Karpas-422 (cell line): ENCODE measurements at regions not wholly inside any gene's neighbourhood (a gene's known extent, or its start where the extent isn't known, plus 50 kb on each side); places are given as distances from the start of the nearest gene placed in this dataset.

Experiments
- DNase-seq: peaks from one replicate; pipeline ENCODE4 v3.0.0-alpha.2; 2015
- H2AFZ ChIP-seq: fragments of 200-600 bp; sonication (generic); 2 replicates; pipeline ENCODE4 v1.6.1; 2014; ENCODE audit warnings: antibody characterized with exemption, low read length, mixed read lengths
- H3K27ac ChIP-seq: fragments of 200-600 bp; sonication (generic); 2 replicates; pipeline ENCODE4 v1.5.1; 2014; ENCODE audit warnings: mild to moderate bottlenecking, low read length, moderate library complexity
- H3K27me3 ChIP-seq: fragments of 200-600 bp; sonication (generic); 2 replicates; pipeline ENCODE4 v1.6.1; 2014; ENCODE audit warnings: low read length, mixed read lengths
- H3K36me3 ChIP-seq: fragments of 200-600 bp; sonication (generic); 2 replicates; pipeline ENCODE4 v1.6.1; 2014; ENCODE audit warnings: low read length, mixed read lengths; ENCODE audit not compliant: insufficient read depth
- H3K4me1 ChIP-seq: fragments of 200-600 bp; sonication (generic); 2 replicates; pipeline ENCODE4 v1.6.1; 2014; ENCODE audit warnings: mild to moderate bottlenecking, low read length, mixed read lengths
- H3K4me2 ChIP-seq: fragments of 200-600 bp; sonication (generic); 2 replicates; pipeline ENCODE4 v1.6.1; 2014; ENCODE audit warnings: low read length, low read depth, mild to moderate bottlenecking; ENCODE audit not compliant: poor library complexity, severe bottlenecking
- H3K4me3 ChIP-seq: fragments of 200-600 bp; sonication (generic); 2 replicates; pipeline ENCODE4 v1.5.1; 2014; ENCODE audit warnings: mild to moderate bottlenecking, antibody characterized with exemption, low read length, mixed read lengths
- H3K79me2 ChIP-seq: fragments of 200-600 bp; sonication (generic); 2 replicates; pipeline ENCODE4 v1.6.1; 2014; ENCODE audit warnings: mild to moderate bottlenecking, low read length, mixed read lengths
- H3K9ac ChIP-seq: fragments of 200-600 bp; sonication (generic); 2 replicates; pipeline ENCODE4 v1.6.0; 2014; ENCODE audit warnings: low read length
- H3K9me2 ChIP-seq: fragments of 200-600 bp; sonication (generic), shearing (Covaris generic); replicated peaks from 2 replicates; pipeline ENCODE4 v1.6.0; 2014; ENCODE audit warnings: mild to moderate bottlenecking, low read length, moderate library complexity; ENCODE audit not compliant: insufficient read depth
- H3K9me3 ChIP-seq: fragments of 300-700, 200-600 bp; sonication (generic); 2 replicates; pipeline ENCODE4 v1.6.1; 2014; ENCODE audit warnings: low read length, mixed read lengths
- H4K20me1 ChIP-seq: fragments of 200-600 bp; sonication (generic); 2 replicates; pipeline ENCODE4 v1.6.1; 2014; ENCODE audit warnings: mild to moderate bottlenecking, antibody characterized with exemption, low read length, low read depth; ENCODE audit not compliant: insufficient read depth

DNA sequence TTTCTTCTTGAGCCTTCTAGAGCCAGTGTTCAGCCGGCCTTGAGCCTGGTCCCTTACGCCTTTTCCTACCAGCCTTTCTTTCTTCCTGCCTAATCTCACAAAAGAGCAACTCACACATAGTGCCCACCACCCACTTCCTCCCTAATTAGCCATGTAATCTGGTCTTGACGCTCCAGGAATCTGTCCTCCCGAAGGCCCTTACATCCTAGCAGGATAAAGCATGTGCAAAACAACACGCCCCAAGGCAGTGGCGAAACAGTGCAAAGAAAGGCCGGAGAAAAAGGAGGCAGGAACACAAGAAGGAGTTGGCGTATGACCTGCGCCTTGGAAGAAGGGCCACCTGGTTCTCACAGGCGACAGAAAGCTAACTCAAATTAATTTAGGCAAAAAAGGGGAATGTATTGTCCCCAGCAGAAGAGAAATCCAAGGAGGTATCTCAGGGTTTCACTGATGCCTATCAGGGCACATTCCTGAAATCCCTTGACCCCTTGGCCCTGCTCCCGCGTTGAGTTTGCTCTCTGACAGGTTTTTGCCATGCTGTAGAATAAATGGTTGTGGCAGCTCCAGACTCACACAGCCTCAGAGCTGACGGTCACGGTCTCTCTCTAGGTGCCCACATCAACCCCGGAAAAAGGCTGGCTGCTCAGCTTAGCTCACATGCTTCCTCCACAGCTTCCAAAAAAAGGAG is 79.0 kb downstream of the ZNF281 start:
- no peaks in the 10 kb centered on the region for H3K9me3 ChIP-seq
- DNase-seq, result no peak
- no peak overlapping the region for H3K4me3 ChIP-seq
- H4K20me1 ChIP-seq, result no peaks in the 10 kb centered on the region
- H3K9ac ChIP-seq, result no peak overlapping the region
- no peak overlapping the region for H3K4me2 ChIP-seq
- no peak overlapping the region for H2AFZ ChIP-seq
- no peaks in the 10 kb centered on the region for H3K79me2 ChIP-seq
- no peaks in the 10 kb centered on the region for H3K9me2 ChIP-seq
- no peaks in the 10 kb centered on the region for H3K36me3 ChIP-seq
- H3K27ac ChIP-seq, result no peak overlapping the region
- H3K4me1 ChIP-seq, result peaks cover 5% of the 10 kb centered on the region
- H3K27me3 ChIP-seq, result no peaks in the 10 kb centered on the region

DNA sequence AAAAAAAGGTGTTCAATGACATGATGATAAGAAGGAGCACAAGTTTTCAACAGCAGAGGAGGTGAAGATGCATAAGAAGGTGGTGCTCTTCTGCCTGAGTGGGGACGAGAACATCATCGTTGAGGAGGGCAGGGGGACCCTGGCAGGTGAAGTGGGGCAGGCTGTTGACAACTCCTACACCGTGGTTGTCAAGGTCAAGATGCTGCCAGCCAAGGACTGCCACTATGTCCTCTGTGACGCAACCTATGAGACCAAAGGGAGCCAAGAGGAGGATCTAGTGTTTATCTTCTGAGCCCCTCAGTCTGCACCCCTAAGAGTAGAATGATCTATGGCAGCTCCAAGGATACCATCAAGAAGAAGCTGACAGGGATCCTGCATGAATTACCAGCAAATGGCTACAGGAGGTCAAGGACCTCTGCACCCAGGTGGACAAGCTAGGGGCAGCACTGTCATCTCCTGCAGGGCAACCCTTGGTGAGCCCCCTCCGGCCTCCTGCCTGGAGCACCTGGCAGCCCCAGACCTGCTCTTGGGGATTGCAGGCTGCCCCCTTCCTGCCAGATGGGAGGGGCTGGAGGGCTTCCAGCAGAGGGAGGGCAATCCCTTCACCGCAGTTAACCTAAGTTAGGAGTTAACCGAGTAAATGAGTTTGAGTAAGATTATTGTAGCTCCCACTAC is 80.5 kb downstream of the ZNF281 start:
- H3K79me2 ChIP-seq, result no peaks in the 10 kb centered on the region
- H3K27me3 ChIP-seq, result no peaks in the 10 kb centered on the region
- no peaks in the 10 kb centered on the region for H3K9me2 ChIP-seq
- DNase-seq, result no peak
- no peaks in the 10 kb centered on the region for H4K20me1 ChIP-seq
- no peaks in the 10 kb centered on the region for H3K36me3 ChIP-seq
- H3K27ac ChIP-seq, result no peak overlapping the region
- no peak overlapping the region for H3K9ac ChIP-seq
- peaks cover 5% of the 10 kb centered on the region for H3K4me1 ChIP-seq
- H3K4me2 ChIP-seq, result no peak overlapping the region
- no peaks in the 10 kb centered on the region for H3K9me3 ChIP-seq
- H2AFZ ChIP-seq, result no peak overlapping the region
- H3K4me3 ChIP-seq, result no peak overlapping the region

GRCh38 chr1:200328379-200328778 is 81.5 kb downstream of the ZNF281 start:
- Histone ChIP-seq H3K9me3 (no peaks in the 10 kb centered on the region), H3K79me2 (no peaks in the 10 kb centered on the region), H3K9ac (no peak overlapping the region), H3K27ac (no peak overlapping the region), H3K4me3 (no peak overlapping the region), H3K4me1 (no peaks in the 10 kb centered on the region), H3K4me2 (no peak overlapping the region), H3K27me3 (no peaks in the 10 kb centered on the region), H3K9me2 (no peaks in the 10 kb centered on the region), H4K20me1 (no peaks in the 10 kb centered on the region), H3K36me3 (no peaks in the 10 kb centered on the region), H2AFZ (no peak overlapping the region)
- DNase-seq, result no peak

GRCh38 chr1:200323856-200324400 is 85.9 kb downstream of the ZNF281 start:
- H4K20me1 ChIP-seq, result no peaks in the 10 kb centered on the region

GRCh38 chr1:200319148-200319547 is 90.7 kb downstream of the ZNF281 start:
- Histone ChIP-seq H3K79me2 (no peaks in the 10 kb centered on the region), H3K27me3 (no peaks in the 10 kb centered on the region), H4K20me1 (no peaks in the 10 kb centered on the region), H3K36me3 (no peaks in the 10 kb centered on the region), H3K9ac (no peak overlapping the region), H3K4me3 (no peak overlapping the region), H3K4me1 (no peaks in the 10 kb centered on the region), H2AFZ (no peak overlapping the region), H3K4me2 (no peak overlapping the region), H3K27ac (no peak overlapping the region), H3K9me3 (no peaks in the 10 kb centered on the region), H3K9me2 (no peaks in the 10 kb centered on the region)
- DNase-seq, result no peak

More at GRCh38 chr1:200323856-200324400, 85.9 kb downstream of the ZNF281 start:
- Histone ChIP-seq H3K27ac (no peak overlapping the region), H3K9me3 (no peaks in the 10 kb centered on the region), H3K36me3 (no peaks in the 10 kb centered on the region), H3K4me2 (no peak overlapping the region), H3K79me2 (no peaks in the 10 kb centered on the region), H3K27me3 (no peaks in the 10 kb centered on the region), H3K4me1 (no peaks in the 10 kb centered on the region), H3K4me3 (no peak overlapping the region), H3K9me2 (no peaks in the 10 kb centered on the region), H2AFZ (no peak overlapping the region), H3K9ac (no peak overlapping the region)
- no peak for DNase-seq

GRCh38 chr1:200317236-200317635 is 92.6 kb downstream of the ZNF281 start:
- Histone ChIP-seq H3K4me3 (no peak overlapping the region), H2AFZ (no peak overlapping the region), H3K79me2 (no peaks in the 10 kb centered on the region), H3K27ac (no peak overlapping the region), H3K9me3 (no peaks in the 10 kb centered on the region), H4K20me1 (no peaks in the 10 kb centered on the region), H3K4me2 (no peak overlapping the region), H3K9ac (no peak overlapping the region), H3K9me2 (no peaks in the 10 kb centered on the region), H3K27me3 (no peaks in the 10 kb centered on the region), H3K4me1 (no peaks in the 10 kb centered on the region), H3K36me3 (no peaks in the 10 kb centered on the region)
- no peak for DNase-seq

GRCh38 chr1:200316148-200316803 is 93.6 kb downstream of the ZNF281 start:
- H3K4me3 ChIP-seq, result no peak overlapping the region
- no peaks in the 10 kb centered on the region for H3K9me2 ChIP-seq
- H3K4me2 ChIP-seq, result no peak overlapping the region
- H3K4me1 ChIP-seq, result no peaks in the 10 kb centered on the region
- H2AFZ ChIP-seq, result no peak overlapping the region
- no peaks in the 10 kb centered on the region for H3K36me3 ChIP-seq
- H3K79me2 ChIP-seq, result no peaks in the 10 kb centered on the region
- H3K27ac ChIP-seq, result no peak overlapping the region
- H4K20me1 ChIP-seq, result no peaks in the 10 kb centered on the region
- no peak for DNase-seq
- H3K9me3 ChIP-seq, result no peaks in the 10 kb centered on the region
- H3K27me3 ChIP-seq, result no peaks in the 10 kb centered on the region
- H3K9ac ChIP-seq, result no peak overlapping the region

DNA sequence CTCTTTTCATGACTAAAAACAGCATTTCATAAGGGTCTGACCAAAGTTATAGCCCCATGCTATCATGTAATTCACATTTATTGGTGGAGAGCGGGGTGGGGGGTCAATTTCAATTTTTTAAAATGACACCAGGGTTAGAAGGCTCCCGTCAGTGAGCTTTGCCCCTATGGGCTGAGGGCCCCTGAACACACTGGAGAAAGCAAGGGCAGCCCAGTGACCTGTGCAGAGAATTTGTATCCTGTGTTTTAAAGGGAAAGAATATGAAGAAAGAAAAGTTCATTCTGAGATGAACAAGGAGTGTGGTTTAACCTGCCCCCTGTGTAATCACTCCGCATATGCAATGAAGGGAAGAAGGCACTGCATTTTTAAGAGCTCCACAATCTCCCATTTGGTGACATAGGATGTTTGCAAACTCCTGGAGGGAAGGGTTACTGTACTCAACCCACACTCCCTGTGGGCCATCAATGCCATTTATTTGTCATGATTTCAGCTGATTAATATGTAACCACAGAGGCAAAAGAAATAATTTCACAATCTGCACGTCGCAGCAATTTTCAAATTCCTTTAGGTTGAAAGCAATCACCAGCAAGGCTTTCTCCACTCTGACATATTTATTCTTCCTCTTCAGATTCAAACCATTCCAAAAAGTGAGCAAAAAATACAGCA is 95.6 kb downstream of the ZNF281 start:
- no peaks in the 10 kb centered on the region for H4K20me1 ChIP-seq
- no peak overlapping the region for H2AFZ ChIP-seq
- H3K79me2 ChIP-seq, result no peaks in the 10 kb centered on the region
- no peak overlapping the region for H3K9ac ChIP-seq
- H3K36me3 ChIP-seq, result no peaks in the 10 kb centered on the region
- H3K9me2 ChIP-seq, result no peaks in the 10 kb centered on the region
- no peak overlapping the region for H3K4me2 ChIP-seq
- no peaks in the 10 kb centered on the region for H3K9me3 ChIP-seq
- H3K27me3 ChIP-seq, result no peaks in the 10 kb centered on the region
- no peak overlapping the region for H3K27ac ChIP-seq
- H3K4me1 ChIP-seq, result no peaks in the 10 kb centered on the region
- H3K4me3 ChIP-seq, result no peak overlapping the region
- DNase-seq, result no peak
